ENCODE measurements at regions not wholly inside any gene's neighbourhood (a gene's known extent, or its start where the extent isn't known, plus 50 kb on each side); places are given as distances from the start of the nearest gene placed in this dataset.

DNA sequence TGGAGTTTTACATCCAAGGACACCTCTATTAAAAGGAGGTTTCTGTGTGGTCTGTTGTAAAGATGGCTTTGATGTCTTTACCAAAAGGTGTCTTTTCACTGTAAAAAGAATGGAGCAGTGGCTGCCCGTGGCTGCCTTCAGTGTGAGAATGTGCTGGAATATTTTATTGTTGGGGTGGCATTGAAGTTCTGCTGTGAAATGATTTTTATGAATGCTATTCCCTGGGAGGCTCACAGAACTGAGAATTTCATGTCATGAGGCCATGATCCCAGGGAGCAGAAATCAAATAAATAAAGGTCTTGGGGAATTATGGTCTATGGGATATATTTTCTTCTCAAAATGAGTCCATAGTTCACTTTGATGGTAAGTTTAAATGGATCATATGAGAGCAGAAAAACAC lies 425.2 kb upstream of the ZNF608 start:
- H3K4me3 ChIP-seq: no peak overlapping the region
- WGBS, 4 donors: 30 to 67% (median 38%) methylated on average over 1 of the region's 1 CpG
- H3K4me1 ChIP-seq (replicated peaks in 1 of 2): no peaks in the 10 kb centered on the region
- intact Hi-C loops (cut with DNase I): no loop called here
- no peak overlapping the region for H3K27ac ChIP-seq
- no peaks in the 10 kb centered on the region for H3K36me3 ChIP-seq (replicated peaks in 1 of 2)
- H3K27me3 ChIP-seq: no peaks in the 10 kb centered on the region
- TF ChIP-seq, protein P1, sequence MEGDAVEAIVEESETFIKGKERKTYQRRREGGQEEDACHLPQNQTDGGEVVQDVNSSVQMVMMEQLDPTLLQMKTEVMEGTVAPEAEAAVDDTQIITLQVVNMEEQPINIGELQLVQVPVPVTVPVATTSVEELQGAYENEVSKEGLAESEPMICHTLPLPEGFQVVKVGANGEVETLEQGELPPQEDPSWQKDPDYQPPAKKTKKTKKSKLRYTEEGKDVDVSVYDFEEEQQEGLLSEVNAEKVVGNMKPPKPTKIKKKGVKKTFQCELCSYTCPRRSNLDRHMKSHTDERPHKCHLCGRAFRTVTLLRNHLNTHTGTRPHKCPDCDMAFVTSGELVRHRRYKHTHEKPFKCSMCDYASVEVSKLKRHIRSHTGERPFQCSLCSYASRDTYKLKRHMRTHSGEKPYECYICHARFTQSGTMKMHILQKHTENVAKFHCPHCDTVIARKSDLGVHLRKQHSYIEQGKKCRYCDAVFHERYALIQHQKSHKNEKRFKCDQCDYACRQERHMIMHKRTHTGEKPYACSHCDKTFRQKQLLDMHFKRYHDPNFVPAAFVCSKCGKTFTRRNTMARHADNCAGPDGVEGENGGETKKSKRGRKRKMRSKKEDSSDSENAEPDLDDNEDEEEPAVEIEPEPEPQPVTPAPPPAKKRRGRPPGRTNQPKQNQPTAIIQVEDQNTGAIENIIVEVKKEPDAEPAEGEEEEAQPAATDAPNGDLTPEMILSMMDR (IDR thresholded peaks at IDR 0.05): no peak
- no peak for TF ChIP-seq POLR2A (IDR thresholded peaks at IDR 0.05)
- DNase-seq: no peak
- H3K9me3 ChIP-seq (replicated peaks in 1 of 3): no peaks in the 10 kb centered on the region

DNA sequence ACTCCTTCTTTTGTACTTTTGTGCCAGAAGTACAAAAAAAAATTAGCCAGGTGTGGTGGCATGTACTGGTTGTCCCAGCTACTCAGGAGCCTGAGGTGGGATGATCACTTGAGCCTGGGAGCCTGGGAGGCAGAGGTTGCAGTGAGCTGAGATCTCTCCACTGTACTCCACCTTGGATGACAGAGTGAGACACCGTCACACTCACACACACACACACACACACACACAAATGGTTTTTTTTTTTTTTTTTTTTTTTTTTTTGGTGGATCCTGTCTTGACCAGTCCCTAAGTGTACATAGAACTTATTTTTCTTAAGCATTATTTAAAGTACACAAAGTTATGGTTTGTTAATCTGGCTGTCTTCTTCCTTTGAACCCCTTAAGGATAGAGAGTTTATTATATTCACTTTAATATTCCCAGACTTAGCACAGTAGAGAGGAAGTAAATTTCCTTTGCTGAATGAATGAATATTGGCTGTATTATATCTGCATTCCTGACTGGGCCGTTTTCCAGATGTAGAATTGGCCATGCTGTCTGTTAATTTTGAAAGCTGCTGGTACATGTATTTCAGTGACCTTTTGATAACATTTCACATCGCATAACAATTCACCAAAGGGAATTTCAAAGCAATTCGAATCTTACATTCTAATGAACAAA lies 429.0 kb upstream of the ZNF608 start:
- WGBS, 4 donors: 67 to 74% (median 72%) methylated on average over 4 of the region's 4 CpGs
- H3K9me3 ChIP-seq (replicated peaks in 1 of 3): no peaks in the 10 kb centered on the region
- TF ChIP-seq POLR2A (IDR thresholded peaks at IDR 0.05): no peak
- TF ChIP-seq, protein P1 (IDR thresholded peaks at IDR 0.05): no peak
- H3K4me1 ChIP-seq (replicated peaks in 1 of 2): no peaks in the 10 kb centered on the region
- H3K4me3 ChIP-seq: no peak overlapping the region
- no peak overlapping the region for H3K27ac ChIP-seq
- no peaks in the 10 kb centered on the region for H3K36me3 ChIP-seq (replicated peaks in 1 of 2)
- intact Hi-C loops (cut with DNase I): no loop called here
- DNase-seq: no peak
- H3K27me3 ChIP-seq: no peaks in the 10 kb centered on the region

DNA sequence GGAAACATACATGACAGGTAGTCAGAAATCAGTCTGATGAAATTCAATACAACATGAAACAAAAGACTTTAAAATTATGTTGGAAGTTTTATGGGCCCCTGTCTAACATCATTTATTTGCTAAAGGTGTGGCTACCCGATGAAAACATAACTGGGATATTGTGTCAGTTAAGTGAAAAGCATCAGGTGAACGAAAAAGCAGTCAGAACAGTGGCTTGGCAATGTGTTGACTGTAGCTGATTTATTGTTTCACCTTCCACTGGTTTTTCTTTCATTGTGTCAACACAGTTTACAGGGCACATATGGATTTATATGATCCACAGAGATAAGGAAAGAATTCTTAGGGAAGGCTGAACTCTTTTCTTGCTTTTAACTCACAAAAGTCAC lies 429.6 kb upstream of the ZNF608 start:
- TF ChIP-seq POLR2A (IDR thresholded peaks at IDR 0.05): no peak
- TF ChIP-seq, protein P1 (IDR thresholded peaks at IDR 0.05): no peak
- Histone ChIP-seq H3K4me1 (replicated peaks in 1 of 2) (no peaks in the 10 kb centered on the region), H3K9me3 (replicated peaks in 1 of 3) (no peaks in the 10 kb centered on the region), H3K4me3 (no peak overlapping the region), H3K27ac (no peak overlapping the region), H3K36me3 (replicated peaks in 1 of 2) (no peaks in the 10 kb centered on the region), H3K27me3 (no peaks in the 10 kb centered on the region)
- WGBS, 4 donors: 67 to 74% (median 71%) methylated on average over 2 of the region's 2 CpGs
- DNase-seq: no peak
- intact Hi-C loops (cut with DNase I): no loop called here

DNA sequence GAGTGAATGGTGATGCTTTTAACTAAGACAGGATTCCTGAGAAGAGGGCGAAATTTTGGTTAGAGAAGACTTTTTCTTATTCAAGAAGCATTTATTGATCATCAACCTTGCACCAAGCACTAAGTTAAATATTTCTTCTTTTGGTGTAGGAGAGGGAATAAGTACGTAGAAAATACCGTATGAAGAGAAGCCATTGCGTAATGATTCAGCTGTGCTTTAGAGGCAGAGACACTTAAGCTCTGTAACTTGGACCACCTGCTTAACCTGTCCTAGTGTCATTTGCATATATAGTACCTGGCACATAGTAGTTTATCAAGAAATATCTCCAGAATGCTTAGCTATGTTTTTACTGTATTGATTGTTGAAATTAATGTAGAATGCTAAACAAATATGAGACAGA lies 430.9 kb upstream of the ZNF608 start:
- Histone ChIP-seq H3K36me3 (replicated peaks in 1 of 2) (no peaks in the 10 kb centered on the region), H3K27ac (no peak overlapping the region), H3K9me3 (replicated peaks in 1 of 3) (no peaks in the 10 kb centered on the region), H3K27me3 (no peaks in the 10 kb centered on the region), H3K4me3 (no peak overlapping the region), H3K4me1 (replicated peaks in 1 of 2) (no peaks in the 10 kb centered on the region)
- DNase-seq: no peak
- WGBS, 4 donors: 90 to 97% (median 94%) methylated on average over 4 of the region's 4 CpGs
- intact Hi-C loops (cut with DNase I): no loop called here
- TF ChIP-seq POLR2A (IDR thresholded peaks at IDR 0.05): no peak
- TF ChIP-seq, protein P1 (IDR thresholded peaks at IDR 0.05): no peak
